ENCODE measurements at regions not wholly inside any gene's neighbourhood (a gene's known extent, or its start where the extent isn't known, plus 50 kb on each side); places are given as distances from the start of the nearest gene placed in this dataset.
"Not testable (repeated sequence)": the region's sequence is repeated elsewhere in the genome, so short reads cannot be mapped to it uniquely, and the experiment has no call there.

- ChIA-PET POLR2A (no interaction called here), CTCF (no interaction called here)
- intact Hi-C loops (cut with micrococcal nuclease) = no loop called here
- Mint-ChIP-seq H3K4me1 (ENCODE audit: low read depth) (no peaks in the 10 kb centered on the region), H3K4me3 (no peak overlapping the region), H3K36me3 (no peaks in the 10 kb centered on the region), H3K27ac (no peak overlapping the region), H3K27me3 (peaks cover 2% of the 10 kb centered on the region), H3K9me3 (no peaks in the 10 kb centered on the region)
- no peak for DNase-seq
Observed at GRCh38 chr11:88061111-88061510, 114.1 kb downstream of the RAB38 start.

- Mint-ChIP-seq H3K36me3 (no peaks in the 10 kb centered on the region), H3K4me1 (ENCODE audit: low read depth) (no peaks in the 10 kb centered on the region), H3K9me3 (no peaks in the 10 kb centered on the region), H3K4me3 (no peak overlapping the region), H3K27ac (no peak overlapping the region), H3K27me3 (peaks cover 2% of the 10 kb centered on the region)
- intact Hi-C loops (cut with micrococcal nuclease) = no loop called here
- DNase-seq = no peak
- POLR2A ChIA-PET = no interaction called here
- CTCF ChIA-PET = no interaction called here
Observed at GRCh38 chr11:88059326-88059725, 115.9 kb downstream of the RAB38 start.

- intact Hi-C loops (cut with micrococcal nuclease) = no loop called here
- Mint-ChIP-seq H3K27ac (no peak overlapping the region), H3K4me1 (ENCODE audit: low read depth) (no peaks in the 10 kb centered on the region), H3K9me3 (no peaks in the 10 kb centered on the region), H3K36me3 (no peaks in the 10 kb centered on the region), H3K27me3 (peaks cover 4% of the 10 kb centered on the region), H3K4me3 (no peak overlapping the region)
- ChIA-PET CTCF (no interaction called here), POLR2A (no interaction called here)
- no peak for DNase-seq
Observed at GRCh38 chr11:88051396-88051795, 123.8 kb downstream of the RAB38 start.

- Mint-ChIP-seq H3K36me3 (no peaks in the 10 kb centered on the region), H3K4me3 (no peak overlapping the region), H3K9me3 (no peaks in the 10 kb centered on the region), H3K27me3 (peaks cover 4% of the 10 kb centered on the region), H3K27ac (no peak overlapping the region), H3K4me1 (ENCODE audit: low read depth) (no peaks in the 10 kb centered on the region)
- CTCF ChIA-PET = no interaction called here
- no peak for DNase-seq
- intact Hi-C loops (cut with micrococcal nuclease) = no loop called here
- POLR2A ChIA-PET = no interaction called here
Observed at GRCh38 chr11:88050247-88050646, 125.0 kb downstream of the RAB38 start.

DNA sequence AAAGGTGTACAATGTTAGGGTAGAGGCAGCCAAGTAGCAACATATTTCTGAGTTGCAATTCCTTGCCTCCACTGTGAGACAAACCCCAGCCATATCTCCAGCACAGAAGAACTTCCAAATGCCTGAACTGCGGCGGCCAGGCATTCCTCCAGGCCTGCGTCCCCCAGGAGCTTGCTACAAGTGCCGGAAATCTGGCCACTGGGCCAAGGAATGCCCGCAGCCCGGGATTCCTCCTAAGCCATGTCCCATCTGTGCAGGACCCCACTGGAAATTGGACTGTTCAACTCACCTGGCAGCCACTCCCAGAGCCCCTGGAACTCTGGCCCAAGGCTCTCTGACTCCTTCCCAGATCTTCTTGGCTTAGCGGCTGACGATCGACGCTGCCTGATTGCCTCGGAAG is 130.0 kb downstream of the RAB38 start:
- intact Hi-C loops (cut with micrococcal nuclease); H3K9me3 Mint-ChIP-seq; H3K27me3 Mint-ChIP-seq; DNase-seq; POLR2A ChIA-PET; H3K36me3 Mint-ChIP-seq; CTCF ChIA-PET; H3K4me1 Mint-ChIP-seq (ENCODE audit: low read depth); H3K4me3 Mint-ChIP-seq; H3K27ac Mint-ChIP-seq: not testable (repeated sequence)

GRCh38 chr11:88044658-88045057 is 130.6 kb downstream of the RAB38 start:
- DNase-seq; POLR2A ChIA-PET; H3K9me3 Mint-ChIP-seq; H3K36me3 Mint-ChIP-seq; H3K27me3 Mint-ChIP-seq; H3K27ac Mint-ChIP-seq; CTCF ChIA-PET; H3K4me3 Mint-ChIP-seq; H3K4me1 Mint-ChIP-seq (ENCODE audit: low read depth); intact Hi-C loops (cut with micrococcal nuclease): not testable (repeated sequence)

DNA sequence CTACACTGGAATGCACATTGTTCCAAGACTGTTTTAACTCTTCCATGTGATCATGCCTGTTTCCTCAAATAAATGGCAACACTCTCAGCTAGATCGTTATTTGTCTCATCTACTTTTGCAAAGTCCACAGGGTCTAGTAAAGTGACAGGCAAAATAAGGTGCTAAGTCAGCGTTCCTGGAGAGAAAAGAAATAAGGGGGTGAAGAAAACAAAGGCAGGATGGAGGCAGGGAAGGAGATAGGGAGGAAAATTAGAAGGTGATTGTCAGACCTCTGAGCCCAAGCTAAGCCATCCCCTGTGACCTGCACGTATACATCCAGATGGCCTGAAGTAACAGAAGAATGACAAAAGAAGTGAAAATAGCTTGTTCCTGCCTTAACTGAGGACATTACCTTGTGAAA is 132.1 kb downstream of the RAB38 start:
- ChIA-PET CTCF (no interaction called here), POLR2A (no interaction called here)
- peaks cover 7% of the 10 kb centered on the region for H3K27me3 Mint-ChIP-seq
- DNase-seq = no peak
- no peak overlapping the region for H3K4me3 Mint-ChIP-seq
- no peak overlapping the region for H3K27ac Mint-ChIP-seq
- no peaks in the 10 kb centered on the region for H3K36me3 Mint-ChIP-seq
- H3K9me3 Mint-ChIP-seq = no peaks in the 10 kb centered on the region
- H3K4me1 Mint-ChIP-seq (ENCODE audit: low read depth) = no peaks in the 10 kb centered on the region
- intact Hi-C loops (cut with micrococcal nuclease) = no loop called here

- DNase-seq = no peak
- no peaks in the 10 kb centered on the region for H3K36me3 Mint-ChIP-seq
- intact Hi-C loops (cut with micrococcal nuclease) = no loop called here
- POLR2A ChIA-PET = no interaction called here
- no peak overlapping the region for H3K27ac Mint-ChIP-seq
- H3K4me1 Mint-ChIP-seq (ENCODE audit: low read depth) = no peaks in the 10 kb centered on the region
- H3K4me3 Mint-ChIP-seq = no peak overlapping the region
- no peaks in the 10 kb centered on the region for H3K9me3 Mint-ChIP-seq
- CTCF ChIA-PET = no interaction called here
- peaks cover 7% of the 10 kb centered on the region for H3K27me3 Mint-ChIP-seq
Observed at GRCh38 chr11:88042647-88043046, 132.6 kb downstream of the RAB38 start.

- ChIA-PET CTCF (no interaction called here), POLR2A (no interaction called here)
- intact Hi-C loops (cut with micrococcal nuclease) = no loop called here
- Mint-ChIP-seq H3K36me3 (no peaks in the 10 kb centered on the region), H3K27ac (no peak overlapping the region), H3K4me1 (ENCODE audit: low read depth) (no peaks in the 10 kb centered on the region), H3K4me3 (no peak overlapping the region), H3K9me3 (no peaks in the 10 kb centered on the region), H3K27me3 (peaks cover 7% of the 10 kb centered on the region)
- DNase-seq = no peak
Observed at GRCh38 chr11:88042238-88042637, 133.0 kb downstream of the RAB38 start.

DNA sequence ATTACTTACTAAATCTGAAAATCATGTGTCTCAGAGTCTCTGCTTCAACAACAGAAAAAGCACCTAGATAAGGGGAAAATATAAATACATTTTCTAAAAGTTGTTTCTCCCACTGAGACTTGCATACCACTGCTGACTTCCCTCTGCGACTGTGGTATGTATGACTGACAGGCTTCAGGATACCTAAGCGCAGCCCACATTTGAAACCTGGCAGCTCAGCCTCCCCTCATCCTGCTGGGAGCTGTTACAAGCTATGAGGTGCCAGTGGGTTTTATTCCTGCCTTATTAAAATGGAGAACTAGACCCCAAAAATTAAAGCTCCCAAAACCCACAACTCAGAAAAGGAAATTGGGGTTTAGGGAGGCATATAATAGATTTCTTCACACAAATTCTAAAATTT is 133.6 kb downstream of the RAB38 start:
- Mint-ChIP-seq H3K27me3 (peaks cover 7% of the 10 kb centered on the region), H3K9me3 (no peaks in the 10 kb centered on the region), H3K4me3 (no peak overlapping the region), H3K27ac (no peak overlapping the region), H3K4me1 (ENCODE audit: low read depth) (no peaks in the 10 kb centered on the region), H3K36me3 (no peaks in the 10 kb centered on the region)
- ChIA-PET CTCF (no interaction called here), POLR2A (no interaction called here)
- intact Hi-C loops (cut with micrococcal nuclease) = no loop called here
- DNase-seq = no peak

DNA sequence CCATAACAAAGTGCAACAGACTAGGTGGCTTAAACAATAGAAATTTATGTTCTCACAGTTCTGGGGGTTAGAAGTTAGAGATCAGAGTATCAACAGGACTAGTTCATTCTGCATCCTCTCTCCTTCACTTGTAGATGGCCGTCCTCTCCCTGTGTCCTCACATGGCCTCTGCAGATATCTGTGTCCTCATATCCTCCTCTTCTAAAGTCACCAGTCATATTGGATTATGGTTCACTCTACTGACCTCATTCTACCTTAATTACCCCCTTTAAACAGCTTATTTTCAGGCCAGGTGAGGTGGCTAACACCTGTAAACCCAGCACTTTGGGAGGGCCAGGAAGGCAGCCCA is 135.1 kb downstream of the RAB38 start:
- no peaks in the 10 kb centered on the region for H3K4me1 Mint-ChIP-seq (ENCODE audit: low read depth)
- no peaks in the 10 kb centered on the region for H3K36me3 Mint-ChIP-seq
- no peak for DNase-seq
- H3K27me3 Mint-ChIP-seq = peaks cover 7% of the 10 kb centered on the region
- no peaks in the 10 kb centered on the region for H3K9me3 Mint-ChIP-seq
- intact Hi-C loops (cut with micrococcal nuclease) = no loop called here
- no peak overlapping the region for H3K27ac Mint-ChIP-seq
- no peak overlapping the region for H3K4me3 Mint-ChIP-seq
- POLR2A ChIA-PET = no interaction called here
- CTCF ChIA-PET = no interaction called here

- no peaks in the 10 kb centered on the region for H3K4me1 Mint-ChIP-seq (ENCODE audit: low read depth)
- H3K27me3 Mint-ChIP-seq = peaks cover 7% of the 10 kb centered on the region
- no peak overlapping the region for H3K27ac Mint-ChIP-seq
- H3K9me3 Mint-ChIP-seq = peaks cover under 1% of the 10 kb centered on the region
- POLR2A ChIA-PET = no interaction called here
- intact Hi-C loops (cut with micrococcal nuclease) = no loop called here
- CTCF ChIA-PET = no interaction called here
- no peak overlapping the region for H3K4me3 Mint-ChIP-seq
- no peaks in the 10 kb centered on the region for H3K36me3 Mint-ChIP-seq
- DNase-seq = no peak
Observed at GRCh38 chr11:88039476-88040147, 135.6 kb downstream of the RAB38 start.

DNA sequence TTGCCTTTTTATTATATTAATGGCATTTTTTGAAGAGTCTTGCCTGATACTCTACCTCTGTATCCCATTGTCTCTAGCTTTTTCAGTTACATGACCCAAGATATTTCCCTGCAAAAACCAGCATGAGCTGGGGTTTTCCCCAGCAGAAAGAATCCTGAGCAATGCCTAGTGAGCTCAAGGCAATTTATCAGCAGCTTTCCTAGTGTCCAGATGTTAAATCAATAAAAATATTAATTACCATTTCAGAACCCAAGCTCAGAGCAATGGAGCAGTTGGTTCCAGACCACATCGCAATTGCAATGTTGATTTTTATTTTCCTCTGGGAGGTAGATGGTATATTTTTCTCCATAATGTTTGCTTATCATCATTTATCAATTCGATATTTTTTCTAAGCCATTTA is 137.2 kb downstream of the RAB38 start:
- Mint-ChIP-seq H3K36me3 (no peaks in the 10 kb centered on the region), H3K4me1 (ENCODE audit: low read depth) (no peaks in the 10 kb centered on the region), H3K27me3 (peaks cover 5% of the 10 kb centered on the region), H3K4me3 (no peak overlapping the region), H3K9me3 (peaks cover 2% of the 10 kb centered on the region), H3K27ac (no peak overlapping the region)
- no peak for DNase-seq
- ChIA-PET CTCF (no interaction called here), POLR2A (no interaction called here)
- intact Hi-C loops (cut with micrococcal nuclease) = no loop called here

GRCh38 chr11:88036701-88037100 is 138.5 kb downstream of the RAB38 start:
- Mint-ChIP-seq H3K9me3 (peaks cover 2% of the 10 kb centered on the region), H3K27me3 (peaks cover 3% of the 10 kb centered on the region), H3K27ac (no peak overlapping the region), H3K4me1 (ENCODE audit: low read depth) (no peaks in the 10 kb centered on the region), H3K36me3 (no peaks in the 10 kb centered on the region), H3K4me3 (no peak overlapping the region)
- CTCF ChIA-PET = no interaction called here
- POLR2A ChIA-PET = no interaction called here
- intact Hi-C loops (cut with micrococcal nuclease) = no loop called here
- DNase-seq = no peak
